CD4-positive, alpha-beta T cell treated with Interleukin-10 for 1 hour (primary cell): ENCODE measurements at regions not wholly inside any gene's neighbourhood (a gene's known extent, or its start where the extent isn't known, plus 50 kb on each side); places are given as distances from the start of the nearest gene placed in this dataset.
"Not testable (repeated sequence)": the region's sequence is repeated elsewhere in the genome, so short reads cannot be mapped to it uniquely, and the experiment has no call there.

Source experiments
- DNase-seq: peaks from one replicate; pipeline ENCODE4 v3.0.0-alpha.2; 2020

- no peak for DNase-seq
Measured at GRCh38 chr7:157467496-157468212, 130.8 kb downstream of the DNAJB6 start.

DNA sequence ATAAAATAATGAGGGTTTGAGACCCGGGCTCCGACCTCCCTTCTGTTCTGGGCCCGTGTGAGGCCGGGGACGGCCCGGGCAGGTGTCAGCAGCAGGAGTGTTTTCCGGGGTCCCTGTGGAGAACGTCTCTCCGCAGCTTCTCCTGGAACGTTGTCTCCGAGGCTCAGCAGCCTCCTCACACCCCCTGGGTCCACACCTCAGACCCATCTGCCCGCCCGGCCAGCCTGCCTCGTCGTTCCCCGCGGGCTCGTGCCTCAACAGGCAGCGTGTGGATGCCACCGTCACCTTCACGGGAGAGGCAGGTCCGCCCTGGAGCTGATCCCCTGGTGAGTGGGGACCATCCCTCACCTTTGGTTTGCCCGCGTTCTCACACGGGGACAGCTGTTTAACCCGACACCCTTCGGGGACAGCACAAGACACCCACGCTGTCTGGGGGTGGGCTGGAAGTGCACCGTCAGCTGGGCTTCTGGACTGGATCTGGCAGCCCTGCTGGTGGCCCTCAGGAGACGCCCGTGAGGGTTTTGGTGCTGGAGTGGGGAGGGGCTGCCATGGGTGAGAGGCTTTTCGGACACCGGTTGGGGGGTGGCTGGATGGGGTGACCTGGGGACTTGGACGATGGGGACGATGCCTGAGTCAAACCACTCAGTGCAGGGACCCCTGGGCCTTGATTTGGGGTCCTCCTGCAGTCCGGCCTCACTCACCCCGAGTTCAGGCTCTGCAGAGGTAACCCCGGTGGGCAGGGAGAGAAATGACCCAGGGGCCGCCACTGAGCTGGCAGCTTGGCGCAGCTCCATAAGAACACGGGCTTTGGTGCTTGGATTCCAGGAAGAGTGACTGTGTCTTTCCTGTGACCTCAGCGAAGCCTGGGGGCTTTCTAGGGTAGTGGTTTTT lies 131.7 kb downstream of the DNAJB6 start:
- no peak for DNase-seq

- DNase-seq: no peak
Measured at GRCh38 chr7:157469181-157470016, 132.6 kb downstream of the DNAJB6 start.

- no peak for DNase-seq
Measured at GRCh38 chr7:157470017-157470322, 133.2 kb downstream of the DNAJB6 start.

GRCh38 chr7:157470701-157471131 lies 133.9 kb downstream of the DNAJB6 start:
- DNase-seq: no peak

DNA sequence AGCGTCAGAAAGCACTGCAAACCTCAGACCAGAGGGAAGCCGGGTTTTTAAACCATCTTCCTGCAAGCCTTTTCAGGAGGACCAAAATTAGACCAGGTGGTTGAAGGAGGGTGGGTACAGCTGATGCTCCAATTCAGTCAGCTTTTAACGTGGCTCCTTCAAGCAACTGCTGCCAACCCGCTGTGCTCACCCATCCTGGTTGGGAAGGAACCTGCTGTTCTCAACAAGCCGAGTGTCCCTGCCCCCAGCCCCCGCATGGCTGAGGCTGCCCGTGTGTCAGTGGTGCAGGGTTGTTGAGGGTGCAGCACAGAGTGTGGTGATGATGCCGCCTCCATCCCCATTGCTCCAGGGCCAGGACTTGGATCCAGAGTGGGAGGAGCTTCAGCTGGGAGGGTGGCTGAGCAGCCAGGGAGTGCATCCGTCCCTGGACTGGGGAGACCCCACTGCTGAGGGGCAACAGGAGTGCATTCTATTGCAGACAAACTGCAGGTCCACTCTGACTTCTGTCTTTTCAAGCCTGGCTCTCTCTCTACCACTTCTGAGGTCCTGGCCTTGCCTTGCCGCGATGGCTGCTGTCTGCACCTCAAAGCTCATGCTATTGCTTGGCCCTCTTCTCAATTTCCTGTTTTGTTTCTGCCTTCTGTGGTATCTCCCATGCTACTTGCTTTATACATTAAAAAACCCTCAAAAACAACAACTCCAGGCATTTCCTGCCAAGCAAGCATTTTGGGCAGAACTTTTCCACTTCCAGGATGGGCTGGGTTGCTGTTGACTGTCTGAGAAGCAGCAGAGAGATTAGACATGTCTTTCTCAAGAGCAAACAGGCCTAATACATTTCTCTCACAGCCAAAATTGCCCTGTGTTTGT lies 134.7 kb downstream of the DNAJB6 start:
- DNase-seq: peak; percentile 34

DNA sequence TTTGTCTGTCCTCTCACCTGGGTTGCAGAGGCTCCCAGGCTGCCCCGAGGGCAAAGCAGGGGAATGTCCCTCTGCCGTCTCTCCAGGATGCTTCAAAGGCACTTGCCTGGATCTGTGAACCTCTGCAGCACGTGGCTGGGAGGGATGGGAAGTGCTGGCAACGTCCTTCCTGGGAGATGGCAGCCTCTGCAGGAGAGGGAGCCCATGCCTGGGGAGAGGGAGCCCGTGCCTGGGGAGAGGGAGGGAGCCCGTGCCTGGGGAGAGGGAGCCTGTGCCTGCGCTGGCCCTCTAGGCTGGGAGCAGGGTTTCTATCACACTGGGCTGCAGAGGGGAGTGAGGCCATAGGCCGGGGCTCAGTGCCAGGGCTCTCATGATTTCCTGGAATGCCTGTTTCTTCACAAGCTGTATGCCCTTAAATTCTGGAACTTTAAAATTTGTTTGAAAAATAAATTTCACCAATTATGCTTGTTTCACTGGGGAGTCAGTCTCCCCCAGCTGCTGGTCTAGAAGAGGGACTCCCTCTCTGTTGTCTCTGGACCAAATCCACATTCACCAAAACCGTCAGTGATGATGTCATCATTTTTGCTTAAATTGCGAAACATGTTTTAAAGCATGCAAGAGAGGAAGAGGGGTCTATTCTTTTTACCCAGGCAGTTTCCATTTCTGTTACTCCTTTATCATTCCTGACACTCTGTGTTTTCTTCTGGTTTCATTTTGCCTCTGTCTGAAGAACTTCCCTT lies 135.7 kb downstream of the DNAJB6 start:
- no peak for DNase-seq

- DNase-seq: no peak
Measured at GRCh38 chr7:157473051-157473569, 136.3 kb downstream of the DNAJB6 start.

DNA sequence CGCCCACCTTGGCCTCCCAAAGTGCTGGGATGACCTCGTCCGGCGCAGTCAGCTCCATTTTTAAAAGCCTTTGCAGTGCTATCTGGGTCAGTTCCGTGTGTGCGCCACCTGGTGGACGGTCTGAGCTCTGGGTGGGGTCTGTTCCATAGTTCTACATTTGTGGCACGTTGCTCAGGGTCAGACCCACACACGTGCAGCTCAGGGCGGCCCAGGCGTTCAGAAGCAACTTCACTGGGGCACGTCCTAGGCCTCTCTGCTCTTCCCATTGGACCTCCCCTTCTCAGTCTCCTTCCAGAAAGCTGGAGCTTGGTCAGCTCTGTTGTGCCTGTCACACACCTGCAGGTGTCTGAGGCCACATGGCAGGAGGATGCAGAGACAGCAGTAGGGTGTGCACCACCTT lies 137.9 kb downstream of the DNAJB6 start:
- no peak for DNase-seq

DNA sequence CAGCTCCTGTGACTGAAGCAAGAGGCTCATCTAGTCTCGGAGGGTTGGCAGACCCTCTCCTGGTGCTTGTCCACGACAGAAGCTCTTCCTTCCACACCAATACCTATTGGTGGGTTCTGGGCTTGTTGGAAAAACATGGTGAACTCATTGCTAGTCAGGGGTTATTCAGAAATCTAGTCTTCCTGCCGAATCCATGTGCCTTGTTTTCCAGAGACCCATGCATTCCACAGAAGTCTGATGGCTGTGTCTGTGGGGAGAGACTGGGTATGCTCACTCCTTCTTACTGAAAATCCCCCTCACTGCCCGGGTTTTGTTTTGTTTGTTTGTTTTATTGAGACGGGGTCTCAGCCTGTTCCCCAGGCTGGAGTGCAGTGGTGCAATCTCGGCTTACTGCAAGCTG lies 138.3 kb downstream of the DNAJB6 start:
- no peak for DNase-seq

GRCh38 chr7:157475601-157476000 lies 138.8 kb downstream of the DNAJB6 start:
- DNase-seq: no peak

GRCh38 chr7:157476201-157476600 lies 139.4 kb downstream of the DNAJB6 start:
- no peak for DNase-seq

DNA sequence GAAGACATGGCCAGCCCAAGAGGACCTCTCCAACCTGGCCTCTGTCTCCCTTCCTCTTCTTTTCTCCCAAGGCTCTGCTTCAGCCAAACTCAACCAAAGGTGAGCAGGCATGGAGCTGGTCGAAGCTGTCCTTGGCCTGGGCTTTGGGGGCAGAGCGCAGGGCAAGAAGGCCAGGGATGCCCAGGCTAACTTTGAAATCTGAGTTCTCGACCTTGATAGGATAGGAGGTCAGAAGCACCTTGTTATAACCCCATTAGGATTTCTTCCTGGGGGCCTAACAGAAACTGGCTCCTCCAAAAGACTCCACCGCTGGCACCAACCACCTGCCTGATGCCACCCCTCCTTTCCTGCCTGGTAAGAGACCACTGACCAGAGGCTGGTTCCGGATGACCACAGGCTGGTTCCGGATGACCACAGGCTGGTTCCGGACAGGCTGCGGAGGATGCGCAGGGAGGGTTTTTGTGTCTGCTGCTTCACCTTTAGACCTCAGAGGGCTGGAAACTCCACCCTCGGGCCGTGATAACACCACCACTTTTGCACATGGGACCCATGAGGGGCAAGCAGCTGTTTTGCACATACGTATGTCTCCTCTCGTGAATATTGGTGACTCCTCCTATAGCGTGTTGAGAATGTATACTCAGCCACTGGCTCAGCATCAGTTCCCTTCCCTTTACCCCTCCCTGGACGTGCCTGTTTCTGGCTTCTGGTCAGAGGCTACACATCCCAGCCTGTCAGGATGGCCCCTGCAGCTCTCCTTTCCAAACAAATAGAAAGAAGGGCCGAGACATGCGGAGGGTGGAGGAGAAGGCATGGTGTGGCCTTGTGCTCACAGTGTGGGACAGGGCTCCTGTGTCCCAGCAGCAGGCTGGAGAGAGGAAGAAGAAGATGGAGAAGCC lies 140.1 kb downstream of the DNAJB6 start:
- no peak for DNase-seq

GRCh38 chr7:157477550-157478212 lies 140.9 kb downstream of the DNAJB6 start:
- DNase-seq: no peak

DNA sequence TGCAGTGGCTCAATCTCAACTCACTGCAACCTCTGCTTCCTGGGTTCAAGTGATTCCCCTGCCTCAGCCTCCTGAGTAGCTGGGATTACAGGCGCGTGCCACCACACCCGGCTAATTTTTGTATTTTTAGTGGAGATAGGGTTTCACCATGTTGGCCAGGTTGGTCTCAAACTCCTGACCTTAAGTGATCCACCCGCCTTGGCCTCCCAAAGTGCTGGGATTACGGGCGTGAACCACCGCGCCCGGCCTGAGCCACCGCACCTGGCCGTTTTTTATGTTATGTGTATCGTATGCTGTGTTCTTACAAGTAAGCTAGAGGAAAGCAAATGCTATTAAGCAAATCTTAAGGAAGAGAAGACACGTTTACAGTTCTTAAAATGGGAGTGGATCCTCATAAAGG lies 141.8 kb downstream of the DNAJB6 start:
- not testable (repeated sequence) for DNase-seq

DNA sequence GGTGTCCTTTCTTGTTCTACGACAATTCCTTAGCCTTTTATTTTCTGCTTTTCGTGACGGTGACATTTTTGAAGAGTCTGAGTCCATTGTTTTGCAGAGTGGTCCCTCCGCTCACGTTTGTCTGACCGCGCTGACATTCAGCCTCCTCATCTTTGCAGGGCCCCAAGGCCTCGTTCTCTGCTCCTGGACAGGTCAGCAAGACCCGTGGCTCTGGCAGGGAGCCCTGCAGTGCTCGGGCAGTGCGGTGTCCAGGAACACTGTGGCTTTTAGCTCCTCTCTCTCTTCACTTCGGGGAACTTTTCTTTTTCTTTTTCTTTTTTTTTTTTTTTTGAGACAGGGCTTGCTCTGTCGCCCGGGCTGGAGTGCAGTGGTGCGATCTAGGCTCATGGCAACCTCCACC lies 142.5 kb downstream of the DNAJB6 start:
- no peak for DNase-seq

DNA sequence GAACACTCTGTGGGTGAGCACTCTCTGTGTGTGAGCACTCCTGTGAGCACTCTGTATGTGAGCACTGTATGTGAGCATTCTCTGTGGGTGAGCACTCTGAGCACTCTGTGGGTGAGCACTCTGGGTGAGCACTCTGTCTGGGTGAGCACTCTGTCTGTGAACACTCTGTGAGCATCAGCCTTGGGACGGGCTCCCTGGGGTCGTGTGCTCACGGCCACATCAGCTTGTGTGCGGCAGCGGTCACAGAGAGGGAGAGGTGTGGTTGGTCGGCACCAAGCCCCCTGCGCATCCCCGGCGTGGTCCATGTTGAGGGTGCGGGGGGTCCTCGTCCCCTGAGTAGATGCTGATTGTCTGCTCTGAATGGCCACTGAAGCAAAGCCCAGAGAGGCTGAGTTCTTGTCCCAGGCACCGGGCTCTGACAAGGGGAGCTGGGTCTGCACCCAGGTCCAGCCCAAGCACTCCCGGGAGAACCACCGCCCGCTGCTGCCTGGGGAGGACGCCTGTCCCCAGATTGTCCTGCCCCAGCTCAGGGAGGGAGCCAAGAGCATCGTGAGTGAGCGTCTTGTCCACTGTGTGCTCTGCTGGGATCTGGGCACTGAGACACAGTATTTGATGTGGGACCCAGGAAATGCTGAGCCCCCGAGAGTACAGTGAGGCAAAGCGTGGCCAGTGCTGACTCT lies 143.7 kb downstream of the DNAJB6 start:
- DNase-seq: no peak

DNA sequence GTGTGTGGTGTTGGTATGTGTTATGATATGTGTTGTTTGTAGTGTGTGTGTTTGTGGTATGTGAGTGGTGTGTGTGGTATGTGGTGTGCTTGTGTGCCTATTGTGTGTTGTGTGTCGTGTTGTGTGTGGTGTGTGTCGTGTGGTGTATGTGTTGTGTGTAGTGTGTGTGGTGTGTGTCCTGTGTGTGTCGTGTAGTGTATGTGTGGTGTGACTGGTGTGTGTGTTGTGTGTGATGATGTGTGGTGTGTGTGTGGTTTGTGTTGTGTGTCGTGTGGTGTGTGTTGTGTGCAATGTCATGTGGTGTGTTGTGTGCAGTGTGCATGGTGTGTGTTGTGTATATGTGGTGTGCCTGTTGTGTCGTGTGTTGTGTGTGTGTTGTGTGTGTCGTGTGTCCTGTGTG lies 144.6 kb downstream of the DNAJB6 start:
- DNase-seq: no peak

DNA sequence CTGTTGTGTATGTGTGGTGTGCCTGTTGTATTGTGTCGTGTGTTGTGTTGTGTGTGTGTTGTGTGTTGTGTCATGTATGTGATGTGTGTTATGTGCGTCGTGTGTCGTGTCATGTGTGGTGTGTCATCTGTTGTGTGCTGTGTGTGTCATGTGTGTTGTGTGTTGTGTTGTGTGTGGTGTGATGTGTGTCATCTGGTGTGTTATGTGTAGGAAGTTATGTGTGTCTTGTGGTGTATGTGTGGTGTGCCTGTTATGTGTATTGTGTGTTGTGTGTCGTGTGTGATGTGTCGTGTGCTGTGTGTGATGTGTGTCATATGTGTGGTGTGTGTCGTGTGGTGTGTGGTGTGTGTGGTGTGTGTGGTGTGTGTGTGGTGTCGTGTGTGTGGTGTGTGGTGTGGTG lies 145.2 kb downstream of the DNAJB6 start:
- no peak for DNase-seq
